ENCODE measurements at regions not wholly inside any gene's neighbourhood (a gene's known extent, or its start where the extent isn't known, plus 50 kb on each side); places are given as distances from the start of the nearest gene placed in this dataset.

DNA sequence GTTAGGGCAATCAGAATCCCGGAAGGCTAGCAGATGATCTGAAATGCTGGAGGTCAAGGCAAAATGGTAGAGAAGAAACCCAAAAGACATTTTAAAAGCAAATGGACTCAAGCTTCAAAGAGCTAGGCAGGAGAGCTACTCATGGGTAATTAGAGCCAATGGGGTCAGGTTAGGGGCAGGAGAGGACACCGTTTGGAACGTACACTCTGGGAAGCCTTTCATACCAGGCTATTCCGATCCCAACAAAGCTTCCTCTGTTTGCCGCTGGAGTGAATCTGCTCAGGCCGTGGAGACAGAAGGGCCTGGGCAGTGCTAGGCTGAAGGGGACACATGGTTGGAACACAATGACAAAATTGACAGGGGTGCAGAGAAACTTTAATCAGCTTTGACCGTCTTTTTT, 346.6 kb downstream of the RPS6KC1 start:
- no peak for DNase-seq
- Histone ChIP-seq H3K4me3 (ENCODE audit: low read depth, low read length) (no peak overlapping the region), H3K27me3 (ENCODE audit: insufficient read depth, low read depth, severe bottlenecking) (no peaks in the 10 kb centered on the region)

DNA sequence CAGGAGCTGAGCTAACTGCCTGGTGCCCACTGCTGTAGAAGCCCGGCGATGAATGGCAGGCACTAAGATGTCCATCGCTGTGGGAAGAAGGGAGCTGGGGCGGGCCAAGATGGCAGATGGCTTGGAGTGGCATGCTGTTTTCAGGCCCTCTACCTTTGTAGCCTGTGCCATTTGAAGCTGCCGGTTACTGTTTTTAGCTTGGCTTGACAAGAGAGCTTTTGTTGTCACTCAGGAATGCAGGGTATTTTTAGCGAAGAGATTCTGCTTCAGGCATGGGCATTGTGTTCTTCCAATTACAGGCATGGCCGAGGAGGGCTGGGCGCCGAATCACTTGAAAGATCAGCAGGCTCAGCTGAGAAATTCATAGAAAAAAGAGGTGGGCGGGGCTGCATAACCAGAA, 348.7 kb downstream of the RPS6KC1 start:
- no peak overlapping the region for H3K4me3 ChIP-seq (ENCODE audit: low read depth, low read length)
- no peak overlapping the region for H3K27ac ChIP-seq
- no peaks in the 10 kb centered on the region for H3K27me3 ChIP-seq (ENCODE audit: insufficient read depth, low read depth, severe bottlenecking)
- no peak for DNase-seq
- H3K9me3 ChIP-seq (ENCODE audit: severe bottlenecking) = no peaks in the 10 kb centered on the region
- TF ChIP-seq, protein P1, sequence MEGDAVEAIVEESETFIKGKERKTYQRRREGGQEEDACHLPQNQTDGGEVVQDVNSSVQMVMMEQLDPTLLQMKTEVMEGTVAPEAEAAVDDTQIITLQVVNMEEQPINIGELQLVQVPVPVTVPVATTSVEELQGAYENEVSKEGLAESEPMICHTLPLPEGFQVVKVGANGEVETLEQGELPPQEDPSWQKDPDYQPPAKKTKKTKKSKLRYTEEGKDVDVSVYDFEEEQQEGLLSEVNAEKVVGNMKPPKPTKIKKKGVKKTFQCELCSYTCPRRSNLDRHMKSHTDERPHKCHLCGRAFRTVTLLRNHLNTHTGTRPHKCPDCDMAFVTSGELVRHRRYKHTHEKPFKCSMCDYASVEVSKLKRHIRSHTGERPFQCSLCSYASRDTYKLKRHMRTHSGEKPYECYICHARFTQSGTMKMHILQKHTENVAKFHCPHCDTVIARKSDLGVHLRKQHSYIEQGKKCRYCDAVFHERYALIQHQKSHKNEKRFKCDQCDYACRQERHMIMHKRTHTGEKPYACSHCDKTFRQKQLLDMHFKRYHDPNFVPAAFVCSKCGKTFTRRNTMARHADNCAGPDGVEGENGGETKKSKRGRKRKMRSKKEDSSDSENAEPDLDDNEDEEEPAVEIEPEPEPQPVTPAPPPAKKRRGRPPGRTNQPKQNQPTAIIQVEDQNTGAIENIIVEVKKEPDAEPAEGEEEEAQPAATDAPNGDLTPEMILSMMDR (IDR thresholded peaks at IDR 0.05; ENCODE audit: low read depth, low read length) = no peak
- no peaks in the 10 kb centered on the region for H3K36me3 ChIP-seq

More for the DNA sequence above, 346.6 kb downstream of the RPS6KC1 start:
- TF ChIP-seq, protein P1 (IDR thresholded peaks at IDR 0.05; ENCODE audit: low read depth, low read length) = no peak
- Histone ChIP-seq H3K9me3 (ENCODE audit: severe bottlenecking) (no peaks in the 10 kb centered on the region), H3K36me3 (no peaks in the 10 kb centered on the region), H3K27ac (no peak overlapping the region)

DNA sequence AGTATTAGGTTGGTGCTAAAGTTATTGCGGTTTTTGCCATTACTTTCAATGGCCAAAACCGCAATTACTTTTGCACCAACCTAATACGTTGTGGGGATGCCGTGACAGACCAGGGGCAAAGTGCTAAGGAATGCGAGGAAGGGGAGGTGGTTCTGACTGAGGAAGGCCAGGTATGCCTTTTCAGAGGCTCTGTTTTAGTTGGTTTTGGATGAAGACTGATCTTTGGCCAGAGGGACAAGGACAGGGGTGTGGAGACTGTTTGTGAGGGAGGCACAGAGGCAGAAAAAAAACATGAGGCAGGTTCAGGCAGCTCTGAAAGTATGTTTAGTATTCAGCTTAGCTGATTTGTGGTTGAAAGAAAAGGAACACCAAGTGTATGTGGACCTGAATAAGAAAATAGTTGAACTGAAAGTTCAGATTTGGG, 358.2 kb downstream of the RPS6KC1 start:
- Histone ChIP-seq H3K27ac (no peak overlapping the region), H3K36me3 (no peaks in the 10 kb centered on the region), H3K9me3 (ENCODE audit: severe bottlenecking) (no peaks in the 10 kb centered on the region), H3K27me3 (ENCODE audit: insufficient read depth, low read depth, severe bottlenecking) (peaks cover 7% of the 10 kb centered on the region), H3K4me3 (ENCODE audit: low read depth, low read length) (no peak overlapping the region)
- no peak for DNase-seq
- TF ChIP-seq, protein P1 (IDR thresholded peaks at IDR 0.05; ENCODE audit: low read depth, low read length) = no peak

DNA sequence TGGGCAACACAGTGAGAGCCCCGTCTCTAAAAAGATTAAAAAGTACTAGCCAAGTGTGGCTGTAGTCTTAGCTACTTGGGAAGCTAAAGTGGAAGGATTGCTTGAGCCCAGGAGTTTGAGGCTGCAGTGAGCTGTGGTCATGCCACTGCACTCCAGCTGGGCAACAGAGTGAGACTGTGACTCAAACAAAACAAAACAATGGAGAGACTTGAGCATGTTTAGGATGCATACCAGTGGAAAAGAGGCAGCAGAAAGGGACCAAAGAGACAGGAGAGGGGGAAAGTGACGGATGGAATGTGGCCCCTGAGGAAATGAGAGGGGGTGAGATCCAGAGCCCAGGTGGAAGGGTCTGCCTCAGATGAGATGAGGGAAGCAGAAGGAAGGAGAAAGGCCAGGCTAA, 358.9 kb downstream of the RPS6KC1 start:
- no peak for DNase-seq
- H3K36me3 ChIP-seq = no peaks in the 10 kb centered on the region
- H3K27ac ChIP-seq = no peak overlapping the region
- H3K4me3 ChIP-seq (ENCODE audit: low read depth, low read length) = no peak overlapping the region
- TF ChIP-seq, protein P1 (IDR thresholded peaks at IDR 0.05; ENCODE audit: low read depth, low read length) = no peak
- peaks cover 7% of the 10 kb centered on the region for H3K27me3 ChIP-seq (ENCODE audit: insufficient read depth, low read depth, severe bottlenecking)
- no peaks in the 10 kb centered on the region for H3K9me3 ChIP-seq (ENCODE audit: severe bottlenecking)

DNA sequence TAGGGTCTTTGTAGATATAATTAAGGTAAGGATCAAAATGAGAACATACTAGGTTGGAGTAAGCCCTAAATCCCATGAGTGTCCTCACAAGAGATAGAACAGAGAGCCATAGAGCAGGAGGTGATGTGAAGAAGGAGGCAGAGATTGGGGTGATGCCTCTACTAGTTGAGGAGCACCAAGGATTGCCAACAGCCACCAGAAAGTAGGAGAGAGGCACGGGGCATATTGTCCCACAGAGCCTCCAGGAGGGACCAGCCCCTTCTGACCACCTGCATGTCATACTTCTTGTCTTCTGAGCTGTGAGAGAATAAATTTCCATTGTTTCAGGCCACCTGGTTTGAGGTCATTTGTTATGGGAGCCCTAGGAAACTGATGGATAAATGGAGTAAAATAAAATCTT, 363.3 kb downstream of the RPS6KC1 start:
- Histone ChIP-seq H3K27ac (no peak overlapping the region), H3K27me3 (ENCODE audit: insufficient read depth, low read depth, severe bottlenecking) (peaks cover 7% of the 10 kb centered on the region), H3K9me3 (ENCODE audit: severe bottlenecking) (no peaks in the 10 kb centered on the region), H3K4me3 (ENCODE audit: low read depth, low read length) (no peak overlapping the region), H3K36me3 (no peaks in the 10 kb centered on the region)
- DNase-seq = no peak
- TF ChIP-seq, protein P1 (IDR thresholded peaks at IDR 0.05; ENCODE audit: low read depth, low read length) = no peak

DNA sequence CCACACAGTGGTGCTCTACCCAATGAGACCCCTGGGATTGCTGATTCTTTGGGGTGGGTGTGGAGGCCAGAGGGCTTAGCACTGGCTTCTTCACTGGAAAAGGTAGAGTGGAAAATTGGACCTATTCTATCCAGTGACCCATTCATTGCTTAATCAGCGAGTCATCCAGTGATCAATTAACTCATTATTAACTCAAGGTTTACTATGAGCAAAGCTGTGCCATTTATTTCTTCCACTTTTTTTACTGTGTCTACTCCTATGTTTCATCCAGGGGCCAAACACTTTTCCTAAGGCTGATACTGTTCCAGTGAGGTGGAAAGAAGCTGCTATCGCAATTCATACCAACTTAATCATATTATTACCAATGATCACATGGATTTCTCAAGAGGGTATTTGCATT, 363.9 kb downstream of the RPS6KC1 start:
- Histone ChIP-seq H3K27me3 (ENCODE audit: insufficient read depth, low read depth, severe bottlenecking) (peaks cover 7% of the 10 kb centered on the region), H3K36me3 (no peaks in the 10 kb centered on the region), H3K27ac (no peak overlapping the region), H3K4me3 (ENCODE audit: low read depth, low read length) (no peak overlapping the region), H3K9me3 (ENCODE audit: severe bottlenecking) (no peaks in the 10 kb centered on the region)
- TF ChIP-seq, protein P1 (IDR thresholded peaks at IDR 0.05; ENCODE audit: low read depth, low read length) = no peak
- no peak for DNase-seq
